HCT116 (cell line): ENCODE measurements at regions not wholly inside any gene's neighbourhood (a gene's known extent, or its start where the extent isn't known, plus 50 kb on each side); places are given as distances from the start of the nearest gene placed in this dataset.

ENCODE experiments used
- ATF3 ChIP-seq: IDR thresholded peaks from 2 replicates; pipeline ENCODE4 v1.6.1; 2012
- CBX3 ChIP-seq: IDR thresholded peaks from 2 replicates; pipeline ENCODE4 v1.6.1; 2012; ENCODE audit warnings: low read depth
- CEBPB ChIP-seq: IDR thresholded peaks from 2 replicates; pipeline ENCODE4 v1.6.1; 2012; ENCODE audit warnings: low read depth
- CTCF ChIP-seq, 3 experiments: fragments of 200-600 bp in 1 of 3; sonication (generic) in 1 of 3; IDR thresholded peaks in 2 of 3; conservative IDR thresholded peaks in 1 of 3; 2 replicates each; pipeline ENCODE4 v1.5.1; 2012 to 2017; ENCODE audit warnings: low read depth in 2 of 3, low read length in 2 of 3, antibody characterized with exemption in 1 of 3, borderline replicate concordance in 1 of 3, control low read depth in 1 of 3, mild to moderate bottlenecking in 1 of 3, mixed read lengths in 1 of 3, mixed run types in 1 of 3, moderate library complexity in 1 of 3; ENCODE audit not compliant: insufficient read depth in 1 of 3
- ELF1 ChIP-seq: IDR thresholded peaks from 2 replicates; pipeline ENCODE4 v1.6.1; 2012; ENCODE audit warnings: low read depth, borderline replicate concordance
- EZH2 ChIP-seq: fragments of 200-600 bp; sonication (generic); IDR thresholded peaks from 2 replicates; pipeline ENCODE4 v1.6.1; 2017; ENCODE audit warnings: antibody characterized with exemption, mixed run types
- JUND ChIP-seq: IDR thresholded peaks from 2 replicates; pipeline ENCODE4 v1.6.1; 2012
- MAX ChIP-seq: IDR thresholded peaks from 2 replicates; pipeline ENCODE4 v1.6.1; 2012
- POLR2A ChIP-seq: IDR thresholded peaks from 2 replicates; pipeline ENCODE4 v1.7.0; 2011; ENCODE audit warnings: borderline replicate concordance; ENCODE audit not compliant: insufficient read depth, insufficient read length; ENCODE audit errors: extremely low read depth
- POLR2AphosphoS5 ChIP-seq: IDR thresholded peaks from 2 replicates; pipeline ENCODE4 v1.6.1; 2011; ENCODE audit warnings: mild to moderate bottlenecking, low read depth, low read length, moderate library complexity
- REST ChIP-seq: IDR thresholded peaks from 2 replicates; pipeline ENCODE4 v1.6.1; 2012; ENCODE audit warnings: low read depth
- SP1 ChIP-seq: IDR thresholded peaks from 2 replicates; pipeline ENCODE4 v1.6.1; 2012; ENCODE audit warnings: low read depth
- ZBTB33 ChIP-seq: IDR thresholded peaks from 2 replicates; pipeline ENCODE4 v1.6.1; 2011; ENCODE audit warnings: mild to moderate bottlenecking, low read length, moderate library complexity; ENCODE audit not compliant: insufficient replicate concordance; ENCODE audit errors: extremely low read depth
- ZNF274 ChIP-seq: fragments of 200-500 bp; sonication (Bioruptor generic); IDR thresholded peaks from 2 replicates; pipeline ENCODE4 v1.6.1; 2014; ENCODE audit warnings: mild to moderate bottlenecking, low read depth, low read length, inconsistent platforms

GRCh38 chr1:87497380-87498203 is 168.9 kb downstream of the LMO4 start:
- TF ChIP-seq CTCF (IDR thresholded peaks at IDR 0.05 in 2 of 3, conservative IDR thresholded peaks at IDR 0.05 in 1 of 3; ENCODE audit: borderline replicate concordance in 1 of 3, insufficient read depth in 1 of 3, low read depth in 2 of 3, low read length in 2 of 3) (no peak), SP1 (no peak), CEBPB (no peak), REST (no peak), JUND (no peak), ZNF274 (no peak), POLR2AphosphoS5 (no peak), CBX3 (no peak), ZBTB33 (no peak), POLR2A (no peak), MAX (no peak), EZH2 (no peak), ATF3 (no peak), ELF1 (no peak)
